Tibial nerve (tissue), 4 donors: ENCODE measurements at regions not wholly inside any gene's neighbourhood (a gene's known extent, or its start where the extent isn't known, plus 50 kb on each side); places are given as distances from the start of the nearest gene placed in this dataset.
A peak's percentile ranks its signal among the peaks of the same experiment; 100 is the strongest.

ENCODE experiments used
- DNase-seq, 2 donors: peaks; one replicate each; pipeline ENCODE4 v3.0.0-alpha.2; 2019; ENCODE audit warnings: low spot score in 2 of 2
- H3K27ac ChIP-seq, 4 donors: fragments of 200-600 bp; sonication (generic) in 3 of 4; one replicate each; pipeline ENCODE4 v1.5.1; 2017 to 2019; ENCODE audit warnings: mild to moderate bottlenecking in 1 of 4
- H3K27me3 ChIP-seq, 2 donors: fragments of 200-600 bp; sonication (generic) in 1 of 2; one replicate each; pipeline versions ENCODE4 v1.5.1 to v1.6.0; 2017 to 2019
- H3K36me3 ChIP-seq, 3 donors: fragments of 200-600 bp; sonication (generic); one replicate each; pipeline ENCODE4 v1.5.1; 2018 to 2019
- H3K4me1 ChIP-seq, 4 donors: fragments of 200-600 bp; sonication (generic) in 3 of 4; one replicate each; pipeline ENCODE4 v1.5.1; 2017 to 2019
- H3K4me3 ChIP-seq, 4 donors: fragments of 200-600 bp; sonication (generic) in 3 of 4; one replicate each; pipeline ENCODE4 v1.5.1; 2017 to 2019; ENCODE audit warnings: mild to moderate bottlenecking in 1 of 4, moderate library complexity in 1 of 4
- H3K9me3 ChIP-seq, 4 donors: fragments of 200-600 bp; sonication (generic) in 3 of 4; one replicate each; pipeline ENCODE4 v1.5.1; 2017 to 2019
- EP300 ChIP-seq, 2 donors: sonication (generic); formaldehyde crosslinking; IDR thresholded peaks; one replicate each; pipeline ENCODE4 v1.6.1; 2017; ENCODE audit warnings: antibody characterized with exemption in 2 of 2, mild to moderate bottlenecking in 1 of 2
- POLR2A ChIP-seq, 2 donors: fragments of 450-650 bp; IDR thresholded peaks; one replicate each; pipeline ENCODE4 v1.6.1; 2017; ENCODE audit warnings: antibody characterized with exemption in 2 of 2, mild to moderate bottlenecking in 2 of 2, moderate library complexity in 2 of 2
- WGBS, 2 donors: methylation state at CpG; one replicate each; pipeline ENCODE4 v1.1.5; 2018; 5-methylcytosine and 5-hydroxymethylcytosine counted together
- TF ChIP-seq, protein P1 (sequence below), 5 experiments: fragments of 200-600 bp in 3 of 5; fragments of 450-650 bp in 2 of 5; sonication (generic) in 3 of 5; IDR thresholded peaks; one replicate each; pipeline ENCODE4 v1.5.1; 2016 to 2019; ENCODE audit warnings: antibody characterized with exemption in 5 of 5, mild to moderate bottlenecking in 3 of 5, moderate library complexity in 2 of 5

DNA sequence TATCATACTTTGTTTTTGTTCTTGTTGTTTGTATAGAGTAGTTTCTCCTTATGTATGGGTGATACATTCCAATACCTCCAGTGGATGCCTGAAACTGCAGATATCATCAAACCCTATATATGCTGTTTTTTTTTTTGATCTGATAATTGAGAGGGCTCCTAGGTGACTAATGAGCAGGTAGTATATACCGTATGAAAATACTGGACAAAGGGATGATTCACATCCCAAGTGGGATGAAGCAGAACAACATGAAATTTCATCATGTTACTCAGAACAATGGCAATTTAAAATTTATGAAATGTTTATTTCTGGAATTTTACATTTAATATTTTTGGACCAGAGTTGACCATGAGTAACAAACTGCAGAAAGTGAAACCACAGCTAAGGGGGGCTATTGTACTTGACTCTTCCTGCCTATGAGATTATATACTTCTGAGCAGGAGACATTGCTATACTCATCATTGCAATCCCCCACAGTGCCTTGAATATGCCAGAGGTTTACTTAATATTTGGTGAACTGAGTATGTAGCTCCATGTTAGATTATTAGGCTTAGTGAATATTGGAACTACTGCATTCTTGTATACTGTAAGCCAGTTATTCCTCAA is 258.7 kb upstream of the FBXL7 start:
- DNase-seq: no peak
- Histone ChIP-seq H3K27ac (no peak overlapping the region), H3K9me3 (peaks cover 0 to 20% (median 6%) of the 10 kb centered on the region in 4 donors), H3K4me1 (peaks cover 0 to 10% (median 0%) of the 10 kb centered on the region in 4 donors), H3K27me3 (no peaks in the 10 kb centered on the region), H3K4me3 (no peak overlapping the region), H3K36me3 (peaks cover 0 to 3% (median 0%) of the 10 kb centered on the region in 3 donors)
- 84 to 95% methylated on average over 1 of the region's 1 CpG for WGBS, 2 donors
- TF ChIP-seq POLR2A (IDR thresholded peaks at IDR 0.05) (no peak), EP300 (IDR thresholded peaks at IDR 0.05) (no peak)
- TF ChIP-seq, protein P1, sequence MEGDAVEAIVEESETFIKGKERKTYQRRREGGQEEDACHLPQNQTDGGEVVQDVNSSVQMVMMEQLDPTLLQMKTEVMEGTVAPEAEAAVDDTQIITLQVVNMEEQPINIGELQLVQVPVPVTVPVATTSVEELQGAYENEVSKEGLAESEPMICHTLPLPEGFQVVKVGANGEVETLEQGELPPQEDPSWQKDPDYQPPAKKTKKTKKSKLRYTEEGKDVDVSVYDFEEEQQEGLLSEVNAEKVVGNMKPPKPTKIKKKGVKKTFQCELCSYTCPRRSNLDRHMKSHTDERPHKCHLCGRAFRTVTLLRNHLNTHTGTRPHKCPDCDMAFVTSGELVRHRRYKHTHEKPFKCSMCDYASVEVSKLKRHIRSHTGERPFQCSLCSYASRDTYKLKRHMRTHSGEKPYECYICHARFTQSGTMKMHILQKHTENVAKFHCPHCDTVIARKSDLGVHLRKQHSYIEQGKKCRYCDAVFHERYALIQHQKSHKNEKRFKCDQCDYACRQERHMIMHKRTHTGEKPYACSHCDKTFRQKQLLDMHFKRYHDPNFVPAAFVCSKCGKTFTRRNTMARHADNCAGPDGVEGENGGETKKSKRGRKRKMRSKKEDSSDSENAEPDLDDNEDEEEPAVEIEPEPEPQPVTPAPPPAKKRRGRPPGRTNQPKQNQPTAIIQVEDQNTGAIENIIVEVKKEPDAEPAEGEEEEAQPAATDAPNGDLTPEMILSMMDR (IDR thresholded peaks at IDR 0.05): no peak

DNA sequence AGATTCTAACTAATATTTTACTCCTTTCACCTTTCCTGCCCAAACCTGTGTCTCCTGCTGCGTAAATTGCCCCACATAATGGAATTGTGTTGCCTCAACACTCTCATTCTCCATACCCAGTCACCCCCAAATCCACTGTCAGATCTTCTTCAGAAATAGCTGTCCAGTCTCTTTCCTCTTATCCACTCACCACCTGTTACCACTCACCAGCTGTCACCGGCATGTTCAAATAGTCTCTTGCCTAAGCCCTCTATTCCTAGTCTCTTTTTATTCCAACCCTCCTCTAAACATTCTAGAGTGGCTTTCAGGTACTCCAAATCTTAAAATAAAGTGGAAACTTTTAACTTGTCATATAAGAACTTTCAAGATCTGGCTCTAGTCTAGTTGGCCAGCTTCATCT is 262.0 kb upstream of the FBXL7 start:
- H3K27me3 ChIP-seq: no peaks in the 10 kb centered on the region
- peaks cover 0 to 40% (median 0%) of the 10 kb centered on the region in 4 donors for H3K4me1 ChIP-seq
- DNase-seq: no peak
- TF ChIP-seq, protein P1 (IDR thresholded peaks at IDR 0.05): no peak
- TF ChIP-seq EP300 (IDR thresholded peaks at IDR 0.05) (no peak), POLR2A (IDR thresholded peaks at IDR 0.05) (no peak)
- H3K27ac ChIP-seq: no peak overlapping the region
- 97% methylated on average over 2 of the region's 2 CpGs for whole genome bisulfite sequencing, 2 donors
- H3K9me3 ChIP-seq: peaks cover 0 to 7% (median 0%) of the 10 kb centered on the region in 4 donors
- H3K36me3 ChIP-seq: no peaks in the 10 kb centered on the region
- no peak overlapping the region for H3K4me3 ChIP-seq

DNA sequence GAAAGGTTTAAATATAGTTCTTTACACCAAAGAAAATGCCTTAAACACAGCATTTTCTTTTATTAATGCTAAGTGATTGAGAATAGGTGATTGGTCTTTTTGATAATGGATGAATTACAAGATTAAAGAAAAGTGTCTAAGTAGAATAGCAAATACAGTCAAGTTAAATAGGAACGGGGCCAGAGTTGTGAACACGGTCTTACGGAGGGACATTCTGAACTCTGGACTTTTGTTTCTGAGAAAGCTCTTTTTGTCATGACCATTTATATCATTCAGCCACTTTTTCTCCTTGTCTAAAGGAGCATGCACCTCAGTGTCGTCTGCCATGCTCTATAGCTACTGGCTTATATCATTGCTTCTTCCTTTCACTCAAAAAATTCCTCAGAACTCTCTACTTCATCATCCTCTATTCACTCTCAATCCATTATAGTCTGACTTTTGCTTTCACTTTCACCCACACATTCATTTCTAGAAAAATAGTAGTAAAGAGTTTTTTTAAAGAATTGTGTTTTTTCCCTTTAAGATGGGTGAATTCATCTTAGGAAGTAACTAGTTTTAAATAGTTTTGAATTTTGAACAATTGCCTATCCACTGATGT is 263.0 kb upstream of the FBXL7 start:
- H3K4me3 ChIP-seq: peak overlapping the region in 3 of 4 donors; percentile 4 to 41 (median 25)

DNA sequence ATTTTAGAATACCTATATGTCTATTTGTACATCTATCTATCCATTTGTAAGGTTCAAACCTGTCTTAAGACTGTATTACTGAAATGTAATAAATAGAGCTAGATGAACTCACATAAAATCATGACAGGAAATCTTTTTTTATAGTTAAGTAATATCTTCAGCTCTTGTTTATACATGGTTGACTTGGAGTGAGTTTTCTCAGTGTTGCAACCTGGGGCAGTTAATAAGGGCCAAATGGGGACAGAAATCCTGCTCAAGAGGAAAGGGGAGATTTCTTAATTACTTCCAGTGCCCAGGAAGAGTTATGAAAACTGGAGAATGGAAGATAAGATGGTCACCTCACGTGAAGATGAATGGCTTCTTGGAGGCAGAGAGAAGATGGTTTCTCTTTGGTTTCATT is 265.1 kb upstream of the FBXL7 start:
- 82 to 96% methylated on average over 1 of the region's 1 CpG for WGBS, 2 donors
- DNase-seq: no peak

More for the DNA sequence above, 263.0 kb upstream of the FBXL7 start:
- H3K9me3 ChIP-seq: peaks cover 0 to 7% (median 0%) of the 10 kb centered on the region in 4 donors
- no peaks in the 10 kb centered on the region for H3K36me3 ChIP-seq
- H3K27ac ChIP-seq: peak overlapping the region in 2 of 4 donors; percentile 51 to 52
- no peaks in the 10 kb centered on the region for H3K27me3 ChIP-seq
- H3K4me1 ChIP-seq: peaks cover 0 to 46% (median 0%) of the 10 kb centered on the region in 4 donors
- TF ChIP-seq, protein P1 (IDR thresholded peaks at IDR 0.05): no peak
- TF ChIP-seq EP300 (IDR thresholded peaks at IDR 0.05) (no peak), POLR2A (IDR thresholded peaks at IDR 0.05) (no peak)
- no peak for DNase-seq
- WGBS, 2 donors: 37 to 55% methylated on average over 4 of the region's 4 CpGs

DNA sequence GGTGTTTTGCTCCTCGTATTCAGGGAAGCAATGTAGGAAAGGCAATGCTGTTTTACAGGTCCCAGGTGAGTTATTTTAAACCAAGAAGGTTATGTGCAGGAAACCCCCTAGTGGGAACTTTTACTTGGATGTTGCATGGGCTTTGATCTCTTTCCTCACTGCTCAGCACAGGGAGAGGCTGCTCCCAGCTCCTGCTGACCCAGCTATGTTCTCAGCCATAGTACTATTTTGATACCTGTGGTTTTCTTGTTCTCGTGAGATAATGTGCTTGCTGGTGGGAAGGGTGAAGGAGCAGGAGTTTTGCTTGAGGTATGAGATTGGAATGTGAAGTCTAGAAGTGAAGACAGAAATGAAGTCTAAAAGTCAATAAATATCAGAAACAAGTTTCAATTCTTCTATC is 265.6 kb upstream of the FBXL7 start:
- H3K4me3 ChIP-seq: no peak overlapping the region
- TF ChIP-seq POLR2A (IDR thresholded peaks at IDR 0.05) (no peak), EP300 (IDR thresholded peaks at IDR 0.05) (no peak)
- TF ChIP-seq, protein P1 (IDR thresholded peaks at IDR 0.05): no peak
- WGBS, 2 donors: 58 to 63% methylated on average over 2 of the region's 2 CpGs
- peaks cover 0 to 46% (median 0%) of the 10 kb centered on the region in 4 donors for H3K4me1 ChIP-seq
- H3K27me3 ChIP-seq: no peaks in the 10 kb centered on the region
- H3K27ac ChIP-seq: peak overlapping the region in 2 of 4 donors; percentile 51 to 79
- no peaks in the 10 kb centered on the region for H3K36me3 ChIP-seq
- DNase-seq: no peak
- no peaks in the 10 kb centered on the region for H3K9me3 ChIP-seq

More for the DNA sequence above, 265.1 kb upstream of the FBXL7 start:
- Histone ChIP-seq H3K4me3 (no peak overlapping the region), H3K9me3 (no peaks in the 10 kb centered on the region), H3K27ac (peak overlapping the region in 1 of 4 donors; percentile 79), H3K27me3 (no peaks in the 10 kb centered on the region), H3K36me3 (no peaks in the 10 kb centered on the region), H3K4me1 (peaks cover 0 to 46% (median 0%) of the 10 kb centered on the region in 4 donors)
- TF ChIP-seq EP300 (IDR thresholded peaks at IDR 0.05): no peak
- no peak for TF ChIP-seq POLR2A (IDR thresholded peaks at IDR 0.05)
